ENCODE measurements at regions not wholly inside any gene's neighbourhood (a gene's known extent, or its start where the extent isn't known, plus 50 kb on each side); places are given as distances from the start of the nearest gene placed in this dataset.

DNA sequence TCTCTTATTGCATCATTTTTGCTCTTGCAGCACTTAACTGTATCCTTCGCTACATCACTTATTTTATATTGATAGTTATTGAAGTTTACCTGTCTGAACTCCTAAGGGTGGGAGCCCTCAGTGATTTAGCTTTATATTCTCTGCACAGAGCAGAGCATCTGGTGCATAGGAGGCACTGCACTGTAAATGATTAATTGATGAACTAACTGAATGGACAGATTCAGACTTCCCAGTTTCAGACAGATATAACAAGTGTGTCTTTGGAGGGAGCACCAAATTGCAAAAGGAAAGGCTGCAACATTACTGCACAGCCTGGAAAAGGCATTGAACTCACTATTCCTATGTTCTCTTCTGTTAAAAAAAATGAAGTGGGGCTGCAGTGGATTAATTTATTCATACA is 160.3 kb downstream of the EDN1 start:
- no peak overlapping the region for H3K9ac ChIP-seq (ENCODE audit: extremely low read depth, insufficient read length, low read length)
- no peak overlapping the region for H2AK5ac ChIP-seq (ENCODE audit: insufficient read length, low read length)
- no peak overlapping the region for H4K91ac ChIP-seq (ENCODE audit: insufficient read length, low read depth, low read length)
- H3K4me2 ChIP-seq (ENCODE audit: insufficient read depth, insufficient read length, low read length) = no peak overlapping the region
- H4K8ac ChIP-seq (replicated peaks; ENCODE audit: insufficient read length, low read depth, low read length) = no peak overlapping the region
- H3K27me3 ChIP-seq (ENCODE audit: insufficient read depth, low read length) = no peaks in the 10 kb centered on the region
- H3K4ac ChIP-seq (ENCODE audit: low read depth, low read length) = no peak overlapping the region
- H3K56ac ChIP-seq (ENCODE audit: insufficient read length, low read depth, low read length) = no peak overlapping the region
- Mint-ChIP-seq H3K27ac (no peak overlapping the region), H3K36me3 (ENCODE audit: insufficient read depth in 1 of 3, low read depth in 3 of 3) (peaks cover 7 to 20% (median 18%) of the 10 kb centered on the region in 3 experiments), H3K4me1 (peaks cover 0 to 2% of the 10 kb centered on the region in 2 experiments; a peak in 1 of 4 replicates), H3K4me3 (no peak overlapping the region), H3K9me3 (peaks cover 15 to 23% of the 10 kb centered on the region in 2 experiments), H3K27me3 (ENCODE audit: low read depth) (no peaks in the 10 kb centered on the region)
- no CpG with 5 or more reads among the region's 1 CpG for WGBS (ENCODE audit: extremely low coverage, insufficient read length, low lambda C conversion rate)
- no peaks in the 10 kb centered on the region for H3K79me1 ChIP-seq (ENCODE audit: insufficient read depth, low read depth, low read length, poor library complexity, severe bottlenecking)
- H2BK5ac ChIP-seq (ENCODE audit: insufficient read length, low read length) = no peak overlapping the region
- no peaks in the 10 kb centered on the region for H4K20me1 ChIP-seq (ENCODE audit: control insufficient read depth, insufficient read depth, insufficient read length)
- H3K18ac ChIP-seq (ENCODE audit: insufficient read length, low read depth, low read length) = no peak overlapping the region
- no peak overlapping the region for H3K27ac ChIP-seq (ENCODE audit: insufficient read length, low read depth, low read length)
- peaks cover 7% of the 10 kb centered on the region for H3K9me3 ChIP-seq (ENCODE audit: control insufficient read depth, low read depth, low read length)
- H3K79me2 ChIP-seq (ENCODE audit: insufficient read depth, low read length) = no peaks in the 10 kb centered on the region
- H2BK20ac ChIP-seq (ENCODE audit: low read depth, low read length, poor library complexity, severe bottlenecking) = no peak overlapping the region
- no peaks in the 10 kb centered on the region for H3K4me1 ChIP-seq (ENCODE audit: insufficient read depth, low read length)
- no peak overlapping the region for H2BK15ac ChIP-seq (ENCODE audit: low read depth, low read length)
- H2BK120ac ChIP-seq (ENCODE audit: low read depth, low read length, poor library complexity, severe bottlenecking) = no peak overlapping the region
- no peak overlapping the region for H2AFZ ChIP-seq (ENCODE audit: low read length)
- H3K23ac ChIP-seq (ENCODE audit: insufficient read length, low read depth, low read length) = no peak overlapping the region
- no peak for DNase-seq
- TF ChIP-seq, protein P1, sequence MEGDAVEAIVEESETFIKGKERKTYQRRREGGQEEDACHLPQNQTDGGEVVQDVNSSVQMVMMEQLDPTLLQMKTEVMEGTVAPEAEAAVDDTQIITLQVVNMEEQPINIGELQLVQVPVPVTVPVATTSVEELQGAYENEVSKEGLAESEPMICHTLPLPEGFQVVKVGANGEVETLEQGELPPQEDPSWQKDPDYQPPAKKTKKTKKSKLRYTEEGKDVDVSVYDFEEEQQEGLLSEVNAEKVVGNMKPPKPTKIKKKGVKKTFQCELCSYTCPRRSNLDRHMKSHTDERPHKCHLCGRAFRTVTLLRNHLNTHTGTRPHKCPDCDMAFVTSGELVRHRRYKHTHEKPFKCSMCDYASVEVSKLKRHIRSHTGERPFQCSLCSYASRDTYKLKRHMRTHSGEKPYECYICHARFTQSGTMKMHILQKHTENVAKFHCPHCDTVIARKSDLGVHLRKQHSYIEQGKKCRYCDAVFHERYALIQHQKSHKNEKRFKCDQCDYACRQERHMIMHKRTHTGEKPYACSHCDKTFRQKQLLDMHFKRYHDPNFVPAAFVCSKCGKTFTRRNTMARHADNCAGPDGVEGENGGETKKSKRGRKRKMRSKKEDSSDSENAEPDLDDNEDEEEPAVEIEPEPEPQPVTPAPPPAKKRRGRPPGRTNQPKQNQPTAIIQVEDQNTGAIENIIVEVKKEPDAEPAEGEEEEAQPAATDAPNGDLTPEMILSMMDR (conservative IDR thresholded peaks at IDR 0.05) = no peak
- H4K5ac ChIP-seq (ENCODE audit: insufficient read length, low read depth, low read length) = no peak overlapping the region
- no peaks in the 10 kb centered on the region for H3K23me2 ChIP-seq (ENCODE audit: insufficient read length, low read depth, low read length, poor library complexity, severe bottlenecking)
- no peak overlapping the region for H2BK12ac ChIP-seq (ENCODE audit: insufficient read length, low read depth, low read length)
- no peak overlapping the region for H3K14ac ChIP-seq (ENCODE audit: insufficient read depth, low read length)
- H3T11ph ChIP-seq (ENCODE audit: low read length) = no peak overlapping the region

Data from H9 (cell line).